ENCODE measurements at regions not wholly inside any gene's neighbourhood (a gene's known extent, or its start where the extent isn't known, plus 50 kb on each side); places are given as distances from the start of the nearest gene placed in this dataset.

- Histone ChIP-seq H3K4me3 (replicated peaks in 1 of 3; ENCODE audit: low read depth in 2 of 3, low read length in 3 of 3) (no peak overlapping the region), H3K27ac (ENCODE audit: low read depth in 1 of 2, low read length in 2 of 2) (no peak overlapping the region), H4K20me1 (ENCODE audit: insufficient read depth, low read length) (no peaks in the 10 kb centered on the region), H3K9me3 (replicated peaks in 1 of 2; ENCODE audit: control insufficient read depth in 1 of 2, insufficient read depth in 1 of 2, low read length in 2 of 2) (no peaks in the 10 kb centered on the region), H3K4me2 (replicated peaks; ENCODE audit: extremely low read depth, low read length, poor library complexity, severe bottlenecking) (no peak overlapping the region), H3K9ac (ENCODE audit: insufficient read depth, low read length, poor library complexity, severe bottlenecking) (no peak overlapping the region), H2AFZ (ENCODE audit: insufficient read depth, low read depth, low read length, poor library complexity, severe bottlenecking) (no peak overlapping the region), H3K79me2 (ENCODE audit: insufficient read depth, low read length) (no peaks in the 10 kb centered on the region), H3K36me3 (replicated peaks in 1 of 2; ENCODE audit: control insufficient read depth in 1 of 2, insufficient read depth in 2 of 2, low read length in 2 of 2) (no peaks in the 10 kb centered on the region), H3K27me3 (ENCODE audit: control insufficient read depth in 2 of 2, insufficient read depth in 2 of 2, low read length in 2 of 2) (no peaks in the 10 kb centered on the region), H3K4me1 (ENCODE audit: control insufficient read depth in 1 of 2, insufficient read depth in 2 of 2, low read length in 2 of 2) (peaks cover 6 to 8% of the 10 kb centered on the region in 2 donors)
- no peak for DNase-seq
- H3K4me3 Mint-ChIP-seq = no peak overlapping the region
- intact Hi-C loops (cut with micrococcal nuclease) = loop anchor here in 1 of 2 donors (10.0 kb wide), 1 partner anchor 60 kb away; no protein-coding TSS in a partner anchor
- 100% methylated on average over 4 of the region's 6 CpGs for WGBS (ENCODE audit: insufficient coverage)
- peak overlapping the region in 2 of 7 donors; percentile 10 to 80 for H3K27ac Mint-ChIP-seq
- peaks cover 15% of the 10 kb centered on the region for H3K4me1 Mint-ChIP-seq
- no peak for TF ChIP-seq CTCF (IDR thresholded peaks at IDR 0.05)
- peaks cover 0 to 4% (median 0%) of the 10 kb centered on the region in 7 donors for H3K9me3 Mint-ChIP-seq
- peaks cover 0 to 1% (median 0%) of the 10 kb centered on the region in 3 donors for H3K27me3 Mint-ChIP-seq (ENCODE audit: low read depth in 3 of 3)
- H3K36me3 Mint-ChIP-seq = no peaks in the 10 kb centered on the region
Observed at GRCh38 chr7:131224996-131225395, 102.7 kb upstream of the MKLN1 start.

GRCh38 chr7:131225619-131226513 is 101.8 kb upstream of the MKLN1 start:
- H4K20me1 ChIP-seq (ENCODE audit: insufficient read depth, low read length) = no peaks in the 10 kb centered on the region
- H3K4me3 Mint-ChIP-seq = no peak overlapping the region
- no peak overlapping the region for H3K4me2 ChIP-seq (replicated peaks; ENCODE audit: extremely low read depth, low read length, poor library complexity, severe bottlenecking)
- H3K27me3 Mint-ChIP-seq (ENCODE audit: low read depth in 3 of 3) = peaks cover 0 to 1% (median 0%) of the 10 kb centered on the region in 3 donors
- H3K27ac ChIP-seq (ENCODE audit: low read depth in 1 of 2, low read length in 2 of 2) = no peak overlapping the region
- H3K79me2 ChIP-seq (ENCODE audit: insufficient read depth, low read length) = no peaks in the 10 kb centered on the region
- H3K4me3 ChIP-seq (replicated peaks in 1 of 3; ENCODE audit: low read depth in 2 of 3, low read length in 3 of 3) = no peak overlapping the region
- no peak for DNase-seq
- TF ChIP-seq CTCF (IDR thresholded peaks at IDR 0.05) = no peak
- intact Hi-C loops (cut with micrococcal nuclease) = loop anchor here in 1 of 2 donors (10.0 kb wide), 1 partner anchor 59 kb away; no protein-coding TSS in a partner anchor
- H3K9me3 Mint-ChIP-seq = no peaks in the 10 kb centered on the region
- WGBS (ENCODE audit: insufficient coverage) = 90% methylated on average over 6 of the region's 9 CpGs
- no peak overlapping the region for H2AFZ ChIP-seq (ENCODE audit: insufficient read depth, low read depth, low read length, poor library complexity, severe bottlenecking)
- no peaks in the 10 kb centered on the region for H3K36me3 ChIP-seq (replicated peaks in 1 of 2; ENCODE audit: control insufficient read depth in 1 of 2, insufficient read depth in 2 of 2, low read length in 2 of 2)
- no peak overlapping the region for H3K9ac ChIP-seq (ENCODE audit: insufficient read depth, low read length, poor library complexity, severe bottlenecking)
- no peaks in the 10 kb centered on the region for H3K27me3 ChIP-seq (ENCODE audit: control insufficient read depth in 2 of 2, insufficient read depth in 2 of 2, low read length in 2 of 2)
- peaks cover 10% of the 10 kb centered on the region in 2 donors for H3K4me1 ChIP-seq (ENCODE audit: control insufficient read depth in 1 of 2, insufficient read depth in 2 of 2, low read length in 2 of 2)
- H3K36me3 Mint-ChIP-seq = no peaks in the 10 kb centered on the region
- peaks cover 17% of the 10 kb centered on the region for H3K4me1 Mint-ChIP-seq
- peak overlapping the region in 1 of 7 donors; percentile 25 for H3K27ac Mint-ChIP-seq
- H3K9me3 ChIP-seq (replicated peaks in 1 of 2; ENCODE audit: control insufficient read depth in 1 of 2, insufficient read depth in 1 of 2, low read length in 2 of 2) = no peaks in the 10 kb centered on the region

All from CD14-positive monocyte (primary cell).